Activated T-cell treated with anti-CD3 and anti-CD28 coated beads for 4 hours (primary cell): ENCODE measurements at regions not wholly inside any gene's neighbourhood (a gene's known extent, or its start where the extent isn't known, plus 50 kb on each side); places are given as distances from the start of the nearest gene placed in this dataset.
"Not testable (repeated sequence)": the region's sequence is repeated elsewhere in the genome, so short reads cannot be mapped to it uniquely, and the experiment has no call there.

Experiments used
- DNase-seq: peaks from one replicate; pipeline ENCODE4 v3.0.0-alpha.2; 2020

DNA sequence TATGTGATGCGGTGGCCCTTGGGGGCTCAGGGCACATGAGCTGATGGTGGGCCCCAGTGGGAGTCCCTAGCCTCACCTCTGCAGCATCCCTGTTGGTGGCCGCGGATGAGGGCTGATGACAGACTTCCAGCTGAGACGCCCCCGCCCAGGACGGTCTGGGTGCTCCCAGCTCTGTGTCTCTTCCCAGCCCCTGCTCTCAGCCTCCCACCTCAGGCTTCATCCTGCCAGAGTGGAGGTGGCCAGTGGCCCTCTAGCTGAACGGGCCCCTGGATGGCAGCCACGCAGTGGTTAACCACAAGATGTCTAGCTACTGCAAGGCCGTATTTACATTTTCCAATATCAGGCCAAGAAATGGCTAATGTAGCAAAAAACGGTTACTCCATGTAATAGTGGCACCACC lies 205.3 kb upstream of the LINGO1 start:
- no peak for DNase-seq

DNA sequence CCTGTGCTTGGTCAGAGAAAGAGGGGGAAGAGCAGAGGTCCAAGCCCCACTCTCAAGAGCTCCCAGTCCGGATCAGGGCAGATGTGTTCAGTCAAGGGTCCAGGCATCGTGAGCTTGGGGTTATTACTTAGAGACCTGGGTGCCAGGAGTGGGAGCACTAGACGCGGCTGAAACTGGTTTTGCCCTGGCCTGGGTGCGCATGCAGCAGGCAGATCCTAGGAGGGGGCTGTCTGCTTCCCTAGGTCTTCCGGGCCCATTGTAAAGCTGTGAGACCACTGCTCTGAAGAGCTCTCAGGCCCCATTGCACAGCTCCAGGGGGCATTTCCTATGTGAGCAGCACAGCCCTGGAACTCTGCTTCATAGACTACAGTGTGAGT lies 204.9 kb upstream of the LINGO1 start:
- DNase-seq: no peak

DNA sequence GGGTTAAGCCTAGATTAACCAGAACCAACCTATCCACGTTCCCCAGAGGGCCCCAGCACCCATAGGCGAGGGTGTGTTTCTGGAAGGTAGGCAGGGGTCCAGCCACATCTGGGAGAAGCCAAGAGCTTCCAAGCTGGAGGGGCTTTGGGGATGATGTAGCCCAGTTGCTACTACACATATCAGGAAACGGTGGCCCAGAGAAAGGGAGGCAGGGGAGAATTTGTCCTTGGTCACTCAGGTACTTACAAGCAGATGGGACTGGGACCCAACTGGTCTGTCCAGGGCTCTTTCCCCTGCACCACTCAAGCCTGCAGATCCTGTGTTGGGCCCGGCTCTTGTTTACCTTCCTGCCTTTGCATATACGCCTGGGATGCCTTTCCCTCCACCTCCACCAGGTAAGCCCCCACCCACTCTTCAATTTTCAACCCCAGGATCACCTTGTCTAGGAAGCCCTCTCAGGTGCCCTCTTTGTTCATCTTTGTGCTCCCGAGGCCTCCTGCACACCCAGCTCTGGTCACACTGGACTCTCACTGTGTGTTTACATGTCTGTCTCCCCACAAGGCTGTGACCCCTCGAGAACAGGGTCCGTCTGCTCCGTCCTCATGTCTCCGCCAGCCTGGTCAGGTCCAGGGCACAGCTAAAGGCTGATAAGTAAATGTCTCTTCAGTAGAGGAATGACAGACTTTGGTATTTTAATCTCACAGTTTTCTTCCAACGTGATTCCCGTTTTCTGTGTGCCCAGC lies 204.4 kb upstream of the LINGO1 start:
- DNase-seq: no peak

DNA sequence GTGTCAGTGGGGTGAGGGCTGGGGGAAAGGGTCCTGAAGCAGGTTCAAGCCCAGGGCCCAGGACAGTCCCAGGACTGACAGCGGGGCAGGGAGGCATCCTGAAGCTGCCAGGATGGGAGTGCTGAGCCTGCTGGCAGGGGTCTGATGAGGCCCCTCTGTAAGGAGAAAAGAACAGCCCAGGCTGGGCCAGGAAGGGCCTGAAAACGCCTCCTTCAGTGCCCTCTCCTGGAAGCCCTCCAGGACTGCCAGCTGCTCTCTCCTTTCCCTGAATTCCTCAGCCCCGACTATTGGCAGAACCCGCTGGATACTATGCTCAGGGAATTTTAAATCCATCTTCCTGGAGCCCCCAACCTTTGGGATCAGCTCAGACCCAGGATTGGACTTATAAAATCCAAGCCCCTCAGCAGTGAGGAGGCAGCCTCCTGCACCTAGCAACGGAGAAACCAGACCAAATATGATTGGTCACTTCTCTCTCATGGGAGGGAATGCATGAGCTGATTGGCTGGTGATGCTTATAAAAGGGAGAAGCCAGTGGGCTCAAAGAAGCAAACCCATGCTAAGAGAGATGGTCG lies 203.5 kb upstream of the LINGO1 start:
- DNase-seq: no peak

DNA sequence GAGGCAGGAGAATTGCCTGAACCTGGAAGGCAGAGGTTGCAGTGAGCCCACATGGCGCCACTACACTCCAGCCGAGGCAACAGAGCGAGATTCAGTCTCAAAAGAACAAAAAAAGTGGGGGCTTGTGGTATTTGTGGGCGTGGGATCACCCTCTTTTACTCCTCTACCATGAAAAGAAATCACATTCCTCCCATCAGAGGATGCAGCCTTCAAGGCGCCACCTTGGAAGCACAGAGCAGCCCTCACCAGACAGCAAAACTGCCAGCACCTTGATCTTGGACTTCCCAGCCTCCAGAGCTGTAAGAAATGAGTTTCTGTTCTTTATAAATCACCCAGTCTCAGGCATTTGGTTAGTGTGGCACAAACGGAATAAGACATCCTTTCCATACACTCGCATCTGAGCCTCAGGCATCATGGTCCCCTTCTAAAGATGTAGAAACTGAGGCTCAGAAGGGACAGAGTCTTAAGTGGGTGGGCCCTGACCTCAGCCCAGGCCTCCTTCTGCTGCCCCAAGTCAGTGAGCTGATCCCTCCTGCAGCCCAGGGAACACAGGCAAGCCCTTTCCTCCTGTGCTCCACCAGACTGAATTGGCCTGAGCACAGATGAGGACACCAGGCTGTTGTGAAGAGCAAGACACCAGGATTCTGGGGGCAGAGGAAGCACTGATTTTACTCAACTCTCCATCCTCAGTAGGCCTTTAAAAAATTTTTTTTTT lies 201.7 kb upstream of the LINGO1 start:
- DNase-seq: no peak

DNA sequence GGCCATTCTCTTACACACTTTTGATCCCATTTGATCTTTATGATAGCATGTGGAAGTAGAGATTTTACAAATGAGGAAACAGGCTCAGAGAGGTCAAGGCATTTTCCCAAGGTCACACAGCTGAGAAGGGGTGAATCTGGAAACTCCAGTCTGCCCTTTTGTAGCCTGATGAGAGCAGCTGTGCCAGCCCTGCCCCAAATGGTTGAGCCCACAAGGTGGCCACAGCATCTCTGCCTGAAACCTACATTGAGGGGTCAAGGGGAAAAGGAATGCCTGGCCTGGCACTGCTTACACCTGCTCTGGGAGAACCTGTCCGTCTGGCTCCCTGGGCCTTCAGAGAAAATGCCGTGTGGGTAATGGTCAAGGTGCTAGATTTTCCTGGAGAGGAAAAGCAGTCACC lies 200.2 kb upstream of the LINGO1 start:
- DNase-seq: no peak

DNA sequence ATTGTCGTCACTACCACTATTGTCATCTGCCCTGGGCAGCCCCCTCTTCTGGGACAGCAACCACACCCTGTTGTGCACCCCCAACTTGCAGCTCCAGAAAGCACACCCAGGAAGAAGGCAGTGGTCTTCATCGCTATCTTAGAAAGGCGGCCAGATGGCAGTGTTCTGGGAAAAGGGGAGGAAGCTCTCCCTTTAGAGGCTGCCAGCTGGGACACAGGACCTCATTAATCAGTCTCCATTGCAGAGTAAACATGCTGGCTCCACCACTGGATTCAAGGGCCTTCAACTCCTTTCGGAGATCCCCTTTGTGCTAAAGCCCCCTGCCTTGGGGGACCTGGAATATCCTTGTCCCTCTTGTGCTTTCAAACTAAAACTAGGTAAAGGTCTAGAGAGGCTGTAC lies 199.3 kb upstream of the LINGO1 start:
- DNase-seq: no peak

DNA sequence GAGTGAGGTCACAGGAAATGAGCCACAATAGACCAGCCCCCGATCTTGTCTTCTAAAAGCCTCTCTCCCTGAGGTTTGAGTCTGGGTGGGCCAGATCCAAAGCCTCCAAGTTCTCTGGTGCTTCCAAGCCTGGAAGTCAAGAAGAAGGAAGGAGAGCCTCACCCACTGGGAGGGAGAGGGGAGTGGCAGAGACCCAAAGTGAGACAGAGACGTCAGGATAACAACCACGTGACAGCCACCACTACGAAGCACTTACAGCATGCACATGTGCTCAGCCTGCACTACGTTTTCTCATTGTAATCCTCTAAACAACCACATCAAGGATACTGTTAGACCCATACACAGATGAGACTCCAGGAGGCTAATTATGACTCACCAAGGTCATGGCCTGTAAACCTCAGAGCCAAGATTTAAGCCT lies 197.3 kb upstream of the LINGO1 start:
- no peak for DNase-seq

DNA sequence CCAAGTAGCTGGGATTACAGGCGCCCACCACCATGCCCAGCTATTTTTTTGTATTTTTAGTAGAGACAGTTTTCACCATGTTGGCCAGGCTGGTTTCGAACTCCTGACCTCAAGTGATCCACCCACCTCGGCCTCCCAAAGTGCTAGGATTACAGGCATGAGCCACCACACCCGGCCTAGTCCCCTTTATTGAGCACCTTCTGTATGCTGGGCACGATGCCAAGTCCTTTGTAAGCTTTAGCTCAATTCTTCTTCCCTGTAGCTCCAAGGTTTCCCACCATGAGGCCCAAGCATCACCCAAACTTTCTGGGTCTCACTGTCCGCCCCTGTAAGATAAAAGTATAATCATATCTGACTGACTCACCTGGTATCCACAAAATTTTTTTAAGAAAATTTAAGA lies 196.6 kb upstream of the LINGO1 start:
- DNase-seq: not testable (repeated sequence)

DNA sequence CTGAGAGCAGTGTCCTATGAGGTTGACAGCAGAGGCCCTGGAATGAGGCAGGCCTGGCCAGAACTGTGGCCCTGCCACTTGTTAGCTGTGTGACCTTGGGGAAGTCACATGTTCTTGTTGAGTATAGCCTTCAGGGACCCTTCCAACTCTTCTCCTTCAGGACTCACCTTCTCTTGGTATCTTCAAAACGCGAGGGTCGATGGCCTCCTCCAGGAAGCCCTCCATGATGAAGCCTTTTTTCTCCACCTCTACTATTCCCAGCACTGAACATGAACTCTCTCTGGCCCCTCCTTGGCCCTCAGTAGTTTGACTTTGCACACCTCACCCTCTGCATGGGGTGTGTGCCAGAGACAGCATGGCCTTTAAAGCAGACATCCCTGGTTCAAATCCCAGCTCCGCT lies 195.1 kb upstream of the LINGO1 start:
- no peak for DNase-seq

DNA sequence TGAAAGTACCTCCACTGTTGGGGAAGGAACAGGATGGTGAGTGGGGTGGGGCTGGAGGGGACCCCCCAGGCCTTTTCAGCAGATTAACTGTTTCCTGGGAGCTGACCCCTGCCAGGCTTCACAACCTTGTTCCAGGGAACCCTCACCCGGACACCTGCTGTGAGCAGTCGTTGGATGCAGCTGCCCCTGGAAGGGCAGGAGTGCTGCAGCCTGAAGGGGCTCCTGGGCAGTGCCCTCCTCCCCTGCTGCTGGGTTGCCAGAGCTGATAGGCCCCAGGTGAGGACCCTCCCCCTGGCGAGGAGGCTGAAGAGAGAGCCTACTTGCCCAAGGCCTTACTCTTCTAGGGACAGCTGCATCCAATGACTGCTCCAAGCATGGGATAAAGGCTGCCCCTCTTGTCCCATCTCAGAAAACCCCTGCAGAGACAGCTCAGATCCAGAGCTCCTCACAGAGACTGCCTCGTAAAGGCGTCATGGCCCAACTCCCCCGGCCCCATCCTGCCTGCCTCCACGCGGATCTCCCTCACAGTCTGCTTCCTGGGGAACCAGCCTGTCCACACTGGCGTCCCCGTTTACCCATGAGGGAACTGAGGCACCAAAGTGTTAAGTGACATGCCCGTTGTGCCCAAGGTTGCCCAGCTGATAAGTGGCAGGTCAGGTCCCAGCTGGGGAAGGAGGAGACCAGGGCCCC lies 193.4 kb upstream of the LINGO1 start:
- DNase-seq: no peak

DNA sequence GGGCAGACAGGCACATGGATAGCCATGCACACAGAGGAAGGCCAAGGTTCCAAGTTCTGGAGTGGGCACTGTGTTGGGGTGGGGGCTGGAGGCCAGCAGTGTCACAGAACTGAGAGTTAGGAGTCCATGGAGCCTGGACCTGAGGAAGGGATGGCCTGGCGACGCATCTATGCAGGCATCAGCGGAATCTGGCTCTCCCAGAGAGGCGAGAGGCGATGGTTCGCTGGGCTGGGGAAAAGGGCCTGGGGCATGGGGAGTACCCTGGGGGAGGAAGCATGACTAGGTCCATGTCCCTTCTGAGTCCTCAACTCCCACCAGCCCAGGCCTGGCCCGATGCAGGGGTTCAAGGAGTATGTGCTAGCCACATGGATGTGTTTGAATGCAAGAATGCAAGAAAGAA lies 192.8 kb upstream of the LINGO1 start:
- no peak for DNase-seq

DNA sequence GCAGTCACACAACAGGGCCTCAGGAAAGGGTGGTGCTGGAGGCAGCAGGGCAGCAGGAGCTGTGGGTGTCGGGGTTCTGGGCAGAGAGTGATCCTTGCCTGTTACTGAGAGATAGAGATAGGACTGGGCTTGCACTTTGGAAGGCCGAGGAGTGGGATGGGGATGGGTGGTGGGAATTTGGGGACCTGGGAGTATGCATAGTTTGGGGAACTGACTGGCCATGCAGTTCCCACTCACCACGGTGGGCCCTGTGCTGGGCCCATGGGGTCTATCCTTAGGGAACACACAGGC lies 192.5 kb upstream of the LINGO1 start:
- no peak for DNase-seq

DNA sequence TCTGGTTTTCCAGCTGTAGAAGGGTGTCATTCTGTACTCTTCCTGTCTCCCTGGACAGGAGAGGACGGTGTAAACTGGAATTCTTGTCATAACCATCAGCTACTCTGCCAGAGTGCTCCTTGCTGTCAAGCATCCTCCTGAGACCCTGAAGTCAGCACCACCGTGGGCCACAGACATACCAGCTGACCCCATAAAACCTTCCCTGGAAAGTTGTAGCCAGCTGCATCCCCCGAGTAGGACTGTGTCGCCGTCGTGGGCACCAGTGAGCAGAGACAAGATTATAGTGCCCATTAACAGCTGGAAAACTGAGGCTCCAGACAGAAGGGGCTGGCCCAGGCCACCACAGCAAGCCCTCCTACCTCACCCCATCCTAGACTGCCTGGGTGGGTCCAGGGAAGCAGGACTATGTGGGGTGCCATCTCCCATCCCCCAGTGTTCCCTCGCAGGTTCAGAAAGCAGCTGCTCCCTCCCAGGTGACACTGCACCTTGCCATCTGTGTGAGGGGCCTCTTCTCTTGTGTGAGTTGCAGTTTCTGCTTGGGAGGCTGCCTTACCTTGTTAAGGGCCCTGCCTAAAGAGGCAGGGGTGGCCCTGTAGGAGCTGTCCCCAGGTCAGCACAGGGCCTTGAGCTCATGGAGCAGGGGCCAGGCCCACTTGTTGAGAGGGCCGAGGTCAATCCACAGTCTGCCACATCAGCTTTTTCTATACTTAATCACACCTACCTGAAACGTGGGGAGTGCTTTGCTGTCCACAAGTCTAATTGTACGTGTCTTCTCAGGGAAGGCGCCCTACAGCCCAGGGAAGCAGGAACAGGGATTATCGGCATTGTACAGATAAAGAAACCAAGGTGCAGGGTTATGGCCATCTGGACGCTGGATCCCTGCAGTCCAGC lies 191.9 kb upstream of the LINGO1 start:
- no peak for DNase-seq

DNA sequence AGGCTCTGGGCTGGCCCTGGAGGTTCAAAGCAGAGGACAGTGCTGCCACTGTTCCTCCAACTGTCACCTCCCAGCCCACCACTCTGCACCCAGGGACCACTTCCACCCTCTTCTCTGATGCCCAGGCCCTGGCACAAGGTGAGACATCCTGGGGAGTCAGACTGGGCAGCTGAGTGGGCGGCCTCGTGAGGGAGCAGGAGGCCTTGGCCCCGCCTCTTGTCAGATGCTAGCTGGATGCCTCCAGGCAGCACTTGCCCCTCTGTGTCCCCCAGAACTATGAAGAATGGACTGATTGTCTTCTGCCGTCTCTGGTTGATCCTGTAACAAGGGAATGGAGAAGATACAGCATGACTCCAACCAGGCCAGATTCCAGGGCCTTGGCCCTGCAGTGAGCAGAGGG lies 191.0 kb upstream of the LINGO1 start:
- no peak for DNase-seq

DNA sequence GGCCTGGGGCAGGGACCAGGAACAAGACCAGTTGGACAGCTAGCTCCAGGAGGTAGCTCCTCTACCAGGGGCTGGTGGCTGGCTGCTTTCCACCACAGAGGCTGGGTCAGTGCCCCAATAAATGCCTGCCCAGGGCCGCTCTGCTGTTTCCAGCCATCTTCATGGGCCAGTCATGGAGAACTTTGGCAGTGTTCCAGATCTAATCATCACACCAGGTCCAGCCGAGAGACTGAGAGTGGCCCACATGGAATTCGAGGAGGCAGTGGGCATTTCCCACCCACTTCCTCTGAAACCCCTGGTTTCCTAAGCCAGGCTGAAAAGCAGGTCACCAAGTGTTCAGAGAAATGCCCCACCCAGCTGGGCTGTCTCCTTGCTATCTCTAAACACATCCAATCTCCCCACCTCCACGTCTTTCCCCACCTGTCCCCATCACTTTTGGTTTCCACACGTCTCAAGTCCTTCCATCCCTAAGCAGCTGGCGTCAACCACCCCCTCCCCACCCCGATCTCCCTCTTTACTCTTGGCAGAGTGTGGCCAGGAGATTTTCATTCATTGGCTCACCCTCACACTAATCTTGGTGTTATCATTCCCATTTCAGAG lies 190.0 kb upstream of the LINGO1 start:
- DNase-seq: no peak

DNA sequence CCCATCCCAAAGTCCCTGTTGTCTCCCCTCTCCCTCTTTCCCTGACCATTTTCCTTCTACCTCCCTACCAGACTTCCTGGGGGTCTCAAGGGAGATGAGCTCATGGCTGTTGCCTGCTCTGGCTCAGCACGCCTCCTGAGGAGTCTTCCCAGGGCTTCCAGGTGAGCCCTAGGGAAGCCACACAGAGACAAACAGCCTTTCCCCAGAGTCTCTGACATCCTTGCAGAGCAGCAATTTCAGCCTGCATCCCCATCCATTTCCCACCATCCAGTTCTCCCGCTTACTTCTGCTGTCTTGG lies 189.2 kb upstream of the LINGO1 start:
- no peak for DNase-seq

DNA sequence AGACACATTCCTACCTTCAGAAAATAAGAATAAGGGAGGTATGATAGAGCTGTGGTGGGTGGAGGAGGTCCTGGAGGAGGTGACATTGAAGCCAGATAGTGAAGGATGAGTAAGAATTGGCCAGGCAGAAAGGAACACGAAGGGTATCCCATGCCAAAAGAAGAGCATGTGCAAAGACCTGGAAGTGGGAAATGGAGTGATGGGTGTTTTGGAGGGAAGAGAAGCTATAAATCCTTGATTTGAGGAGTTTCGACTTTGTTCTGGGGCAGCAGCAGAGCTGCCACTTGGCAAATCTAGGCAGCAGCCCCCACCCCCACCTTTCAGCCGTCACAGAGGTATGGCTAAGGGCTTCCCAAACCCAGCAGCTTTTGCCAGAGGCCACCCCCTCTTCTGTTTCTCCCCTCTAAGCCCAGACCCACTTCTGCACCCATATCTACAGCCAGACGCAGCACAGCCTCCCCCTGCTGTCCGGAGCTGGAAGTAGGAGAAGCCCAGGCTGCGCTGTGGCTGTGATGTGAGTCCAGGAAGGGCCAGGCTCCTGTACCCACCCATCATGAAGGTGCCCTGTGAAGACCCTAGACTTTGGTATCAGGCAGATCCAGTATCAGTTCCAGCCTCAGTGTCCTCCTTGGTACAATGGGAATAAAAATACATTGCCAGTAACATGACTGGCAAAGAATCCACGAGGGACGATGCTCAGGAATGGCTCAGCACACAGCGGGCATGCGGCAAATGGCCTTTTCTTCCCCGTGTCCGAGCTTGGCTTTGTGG lies 188.7 kb upstream of the LINGO1 start:
- no peak for DNase-seq

DNA sequence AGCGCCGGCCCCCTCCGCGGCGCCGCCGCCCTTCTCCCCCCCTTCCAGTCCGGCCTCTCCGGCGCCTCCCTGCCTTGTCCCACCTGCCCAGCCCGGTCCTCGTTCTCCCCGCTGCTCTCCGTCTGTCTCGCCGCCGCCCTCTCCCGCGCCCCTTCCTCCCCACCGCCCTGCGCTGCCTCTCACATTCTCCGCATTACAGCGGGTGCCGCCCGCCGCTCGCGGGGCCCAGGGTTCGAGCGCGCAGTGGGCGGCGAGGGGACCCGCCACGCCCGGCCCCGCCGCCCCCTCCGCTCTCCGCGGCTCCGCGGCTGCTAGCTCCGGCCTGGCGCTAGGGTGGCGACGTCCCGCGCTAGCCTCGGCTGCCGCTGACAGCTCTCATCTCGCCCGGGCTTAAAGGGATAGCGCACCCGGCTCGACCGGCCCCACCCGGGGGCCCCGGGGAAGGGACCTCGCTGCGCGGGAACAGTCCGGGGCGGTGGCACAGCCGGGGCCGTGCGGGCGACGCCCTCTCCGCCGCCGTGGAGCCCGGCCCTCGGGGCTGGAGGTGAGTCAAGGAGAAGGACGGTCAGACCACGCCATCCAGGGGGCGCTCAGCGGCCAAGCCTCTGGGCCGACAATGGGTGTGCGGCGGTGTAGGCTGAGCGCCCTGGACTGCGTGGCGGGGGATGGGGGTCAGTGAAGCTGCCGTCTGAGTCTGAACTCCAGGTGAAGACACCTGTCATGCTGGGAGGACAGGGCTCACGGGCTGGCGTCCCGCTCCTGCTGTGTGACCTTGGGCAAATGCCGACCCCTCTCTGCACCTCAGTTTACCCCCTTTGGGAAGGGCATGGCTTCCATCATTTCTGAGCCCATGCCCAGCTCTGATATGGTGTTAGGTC lies 187.4 kb upstream of the LINGO1 start:
- DNase-seq: no peak

DNA sequence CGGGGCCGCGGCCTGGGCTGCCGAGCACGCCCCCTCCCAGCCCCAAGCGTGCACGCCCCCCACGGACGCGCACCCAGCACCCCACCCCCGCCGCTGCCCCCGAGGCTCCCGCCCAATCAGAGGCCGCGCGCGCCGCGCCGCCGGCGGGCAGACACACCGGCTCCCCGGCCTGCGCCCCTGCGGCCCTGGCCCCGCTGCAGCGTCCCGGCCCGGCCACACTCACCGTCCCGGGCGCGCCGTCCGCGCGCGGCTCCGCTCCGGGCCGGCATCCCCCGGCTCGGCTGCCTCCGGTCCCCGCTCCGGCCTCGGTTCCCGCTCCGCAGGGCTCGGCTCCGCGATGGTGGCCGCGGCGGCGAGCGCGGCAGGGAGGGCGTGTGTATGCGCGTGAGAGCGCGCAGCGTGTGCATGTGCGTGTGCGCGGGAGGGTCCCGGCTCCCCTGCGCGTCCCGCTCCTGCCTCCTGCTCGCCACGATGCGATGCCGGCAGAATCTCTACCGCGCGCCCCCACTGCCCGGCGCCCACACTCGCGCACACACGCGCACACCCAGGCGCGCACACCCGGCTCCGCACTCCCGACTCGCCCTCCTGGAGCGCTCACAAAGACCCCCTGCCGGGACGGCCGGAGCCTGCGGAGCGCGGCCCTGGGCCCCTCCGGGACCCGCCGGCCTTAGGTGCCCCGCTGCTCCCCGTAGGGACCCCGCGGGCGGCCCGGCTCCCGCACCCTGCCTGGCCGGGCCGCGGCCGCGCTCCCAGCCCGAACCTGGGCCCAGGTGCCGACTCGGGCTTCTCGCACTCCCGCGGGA lies 186.5 kb upstream of the LINGO1 start:
- no peak for DNase-seq
